ENCODE measurements at regions not wholly inside any gene's neighbourhood (a gene's known extent, or its start where the extent isn't known, plus 50 kb on each side); places are given as distances from the start of the nearest gene placed in this dataset.

DNA sequence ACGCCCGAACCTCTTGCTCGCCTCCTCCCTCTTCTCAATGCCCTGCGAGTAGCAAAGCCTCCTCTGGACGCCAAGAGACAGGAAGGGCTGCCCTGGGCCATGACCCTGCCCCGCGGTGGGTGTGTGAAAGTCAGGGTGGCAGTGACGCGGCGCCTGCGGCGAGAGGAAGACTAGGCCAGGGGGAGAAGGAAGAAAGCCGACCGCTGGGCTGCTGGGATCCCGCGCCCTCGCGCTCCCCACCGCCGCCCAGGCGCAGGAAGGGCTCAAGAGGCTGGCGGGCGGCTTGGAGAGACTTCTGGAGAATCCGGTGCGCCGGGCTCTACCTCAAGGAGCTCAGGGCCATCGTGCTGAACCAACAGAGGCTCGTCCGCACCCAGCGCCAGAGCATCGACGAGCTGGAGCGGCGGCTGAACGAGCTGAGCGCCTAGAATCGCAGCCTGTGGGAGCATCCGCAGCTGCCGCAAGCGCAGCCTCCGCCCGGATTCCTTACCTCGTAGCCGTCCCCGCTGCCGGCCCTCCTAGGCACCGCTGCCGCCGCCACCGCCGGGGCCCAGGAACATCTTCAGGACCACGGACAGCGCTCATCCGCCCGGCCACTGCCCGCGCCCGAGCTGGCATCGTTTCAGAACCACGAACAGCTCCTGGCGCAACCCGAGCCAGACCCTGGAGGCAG, 105.0 kb upstream of the PRB2 start:
- H3K4me3 ChIP-seq (replicated peaks in 1 of 2; ENCODE audit: low read depth in 2 of 2, low read length in 2 of 2), result no peak overlapping the region
- TF ChIP-seq, protein P1, sequence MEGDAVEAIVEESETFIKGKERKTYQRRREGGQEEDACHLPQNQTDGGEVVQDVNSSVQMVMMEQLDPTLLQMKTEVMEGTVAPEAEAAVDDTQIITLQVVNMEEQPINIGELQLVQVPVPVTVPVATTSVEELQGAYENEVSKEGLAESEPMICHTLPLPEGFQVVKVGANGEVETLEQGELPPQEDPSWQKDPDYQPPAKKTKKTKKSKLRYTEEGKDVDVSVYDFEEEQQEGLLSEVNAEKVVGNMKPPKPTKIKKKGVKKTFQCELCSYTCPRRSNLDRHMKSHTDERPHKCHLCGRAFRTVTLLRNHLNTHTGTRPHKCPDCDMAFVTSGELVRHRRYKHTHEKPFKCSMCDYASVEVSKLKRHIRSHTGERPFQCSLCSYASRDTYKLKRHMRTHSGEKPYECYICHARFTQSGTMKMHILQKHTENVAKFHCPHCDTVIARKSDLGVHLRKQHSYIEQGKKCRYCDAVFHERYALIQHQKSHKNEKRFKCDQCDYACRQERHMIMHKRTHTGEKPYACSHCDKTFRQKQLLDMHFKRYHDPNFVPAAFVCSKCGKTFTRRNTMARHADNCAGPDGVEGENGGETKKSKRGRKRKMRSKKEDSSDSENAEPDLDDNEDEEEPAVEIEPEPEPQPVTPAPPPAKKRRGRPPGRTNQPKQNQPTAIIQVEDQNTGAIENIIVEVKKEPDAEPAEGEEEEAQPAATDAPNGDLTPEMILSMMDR (IDR thresholded peaks at IDR 0.05; ENCODE audit: low read depth, low read length), result no peak
- peak; percentile 65 to 77 for DNase-seq (ENCODE audit: low read depth in 2 of 2)

DNA sequence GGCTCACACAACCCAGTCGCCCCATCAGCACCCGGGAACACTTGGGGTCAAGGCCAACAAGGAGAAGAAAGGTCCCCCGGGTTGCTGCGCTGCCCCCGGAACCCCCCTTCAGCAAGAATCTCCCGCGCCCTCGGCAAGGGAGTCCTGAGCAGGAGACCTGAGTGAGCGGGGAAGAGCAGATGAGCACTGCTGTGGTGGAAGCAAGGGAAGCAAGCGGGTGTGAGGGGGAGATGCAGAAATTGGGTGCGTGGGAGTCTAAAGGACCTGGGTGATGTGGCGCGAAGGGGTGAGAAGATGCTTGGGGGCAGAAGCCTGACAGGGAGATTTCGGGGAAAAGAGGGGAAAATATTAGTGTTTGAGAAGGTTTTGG, 105.5 kb upstream of the PRB2 start:
- no peak overlapping the region for H3K4me3 ChIP-seq (replicated peaks in 1 of 2; ENCODE audit: low read depth in 2 of 2, low read length in 2 of 2)
- TF ChIP-seq, protein P1 (IDR thresholded peaks at IDR 0.05; ENCODE audit: low read depth, low read length), result no peak

DNA sequence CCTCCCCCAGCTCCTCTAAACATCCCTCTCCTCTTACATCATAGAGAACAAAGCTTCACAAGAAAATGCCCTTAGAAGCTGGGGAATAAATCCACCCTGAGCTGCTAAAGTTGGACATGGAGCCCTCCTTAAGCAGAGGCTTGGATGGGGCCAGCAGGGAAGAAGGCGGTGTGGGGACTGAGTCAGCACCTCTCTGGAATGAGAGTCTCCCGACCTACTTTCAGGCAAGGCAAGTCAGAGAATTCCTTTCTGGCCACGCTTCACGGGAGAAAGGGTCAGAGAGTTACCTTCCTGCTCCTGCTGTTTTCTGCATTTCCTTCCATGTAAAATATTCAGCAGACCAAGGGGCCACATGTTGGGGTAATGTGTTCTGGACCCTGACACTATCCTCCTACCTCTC, 113.3 kb upstream of the PRB2 start:
- peak in 1 of 2 donors; percentile 42 for DNase-seq (ENCODE audit: low read depth in 2 of 2)
- TF ChIP-seq, protein P1 (IDR thresholded peaks at IDR 0.05; ENCODE audit: low read depth, low read length), result no peak
- no peak overlapping the region for H3K4me3 ChIP-seq (replicated peaks in 1 of 2; ENCODE audit: low read depth in 2 of 2, low read length in 2 of 2)

More for the DNA sequence above, 105.5 kb upstream of the PRB2 start:
- DNase-seq (ENCODE audit: low read depth in 2 of 2), result no peak

DNA sequence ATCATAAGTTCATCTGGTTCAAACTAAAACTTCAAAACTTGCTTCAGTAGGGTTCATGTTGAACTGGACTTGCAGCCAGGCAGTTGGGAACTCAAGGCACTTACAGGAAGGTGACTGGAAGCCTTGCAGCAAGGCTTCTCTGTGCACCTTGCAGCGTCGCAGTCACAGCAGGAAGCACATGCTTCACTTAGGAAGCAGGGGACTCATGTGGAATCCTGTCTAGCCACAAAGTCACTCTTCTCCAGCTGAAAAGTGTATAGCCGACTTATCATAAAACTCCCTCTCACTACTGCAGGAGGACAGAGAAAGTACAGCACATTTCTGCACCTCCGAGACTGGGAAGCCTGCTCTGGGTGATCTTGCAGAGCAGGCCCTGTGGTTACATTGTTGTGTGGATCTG, 114.0 kb upstream of the PRB2 start:
- TF ChIP-seq, protein P1 (IDR thresholded peaks at IDR 0.05; ENCODE audit: low read depth, low read length), result no peak
- no peak for DNase-seq (ENCODE audit: low read depth in 2 of 2)
- H3K4me3 ChIP-seq (replicated peaks in 1 of 2; ENCODE audit: low read depth in 2 of 2, low read length in 2 of 2), result no peak overlapping the region

DNA sequence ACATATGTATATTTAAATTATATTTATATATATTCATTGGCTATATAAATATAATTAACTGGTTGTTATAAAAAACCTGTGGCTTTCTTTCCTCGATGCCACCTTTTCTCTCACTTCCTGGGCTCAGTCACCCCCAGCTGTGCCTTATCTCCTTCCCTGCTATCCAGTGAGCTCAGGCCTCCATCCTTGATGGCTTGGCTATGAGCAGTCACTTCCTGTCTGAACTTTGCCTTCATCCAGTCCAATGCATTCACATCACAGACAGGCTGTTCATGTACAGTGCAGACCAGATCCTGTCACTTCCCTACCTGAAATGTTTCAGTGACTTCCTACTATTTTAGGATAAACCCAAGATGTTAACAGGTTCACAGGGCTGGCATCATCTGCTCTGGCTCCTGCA, 115.3 kb upstream of the PRB2 start:
- DNase-seq (ENCODE audit: low read depth in 2 of 2), result no peak
- TF ChIP-seq, protein P1 (IDR thresholded peaks at IDR 0.05; ENCODE audit: low read depth, low read length), result no peak

DNA sequence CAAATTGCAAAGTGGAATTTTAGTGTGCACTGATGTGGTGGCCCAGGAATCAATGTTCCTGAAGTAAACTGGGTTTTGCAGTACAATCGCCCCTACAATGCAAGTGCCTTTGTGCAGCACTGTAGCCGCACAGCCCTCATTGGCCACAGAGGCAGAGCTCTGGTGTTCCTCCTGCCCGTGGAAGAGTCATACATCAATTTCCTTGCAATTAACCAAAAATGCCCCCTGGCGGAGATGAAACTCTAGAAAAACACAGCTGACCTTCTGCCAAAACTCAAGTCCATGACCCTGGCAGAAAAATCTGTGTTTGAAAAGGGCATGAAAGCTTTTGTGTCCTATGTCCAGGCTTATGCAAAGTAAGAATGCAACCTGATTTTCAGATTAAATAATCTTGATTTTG, 117.9 kb upstream of the PRB2 start:
- no peak overlapping the region for H3K4me3 ChIP-seq (replicated peaks in 1 of 2; ENCODE audit: low read depth in 2 of 2, low read length in 2 of 2)
- peak; percentile 7 to 18 for DNase-seq (ENCODE audit: low read depth in 2 of 2)
- TF ChIP-seq, protein P1 (IDR thresholded peaks at IDR 0.05; ENCODE audit: low read depth, low read length), result peak; percentile 8

More for the DNA sequence above, 115.3 kb upstream of the PRB2 start:
- no peak overlapping the region for H3K4me3 ChIP-seq (replicated peaks in 1 of 2; ENCODE audit: low read depth in 2 of 2, low read length in 2 of 2)

DNA sequence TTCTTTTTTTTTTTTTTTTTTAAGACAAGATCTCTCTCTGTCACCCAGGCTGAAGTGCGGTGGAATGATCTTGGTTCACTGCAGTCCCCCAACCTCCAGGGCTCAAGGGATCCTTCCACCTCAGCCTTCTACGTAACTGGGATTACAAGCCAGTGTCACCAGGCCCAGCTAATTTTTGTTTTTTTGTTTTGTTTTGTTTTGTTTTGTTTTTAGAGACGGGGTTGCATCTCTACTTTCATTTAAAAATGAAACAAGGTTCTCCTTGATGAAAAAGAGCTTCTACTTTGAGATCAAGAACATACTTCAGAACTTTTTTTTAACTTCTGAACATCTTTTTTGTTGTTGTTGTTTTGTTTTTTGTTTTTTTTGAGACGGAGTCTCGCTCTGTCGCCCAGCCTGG, 121.7 kb upstream of the PRB2 start:
- H3K4me3 ChIP-seq (replicated peaks in 1 of 2; ENCODE audit: low read depth in 2 of 2, low read length in 2 of 2), result no peak overlapping the region
- DNase-seq (ENCODE audit: low read depth in 2 of 2), result no peak

More for the DNA sequence above, 121.7 kb upstream of the PRB2 start:
- TF ChIP-seq, protein P1 (IDR thresholded peaks at IDR 0.05; ENCODE audit: low read depth, low read length), result no peak

Data from cardiac fibroblast (primary cell).